ENCODE measurements at regions not wholly inside any gene's neighbourhood (a gene's known extent, or its start where the extent isn't known, plus 50 kb on each side); places are given as distances from the start of the nearest gene placed in this dataset.

- no peak overlapping the region for H3K4me3 Mint-ChIP-seq
- POLR2A ChIA-PET: no interaction called here
- CTCF ChIA-PET: no interaction called here
Measured at GRCh38 chr13:86856991-86857390, 814.2 kb upstream of the SLITRK5 start.

GRCh38 chr13:86858216-86858615, 813.0 kb upstream of the SLITRK5 start:
- Mint-ChIP-seq H3K36me3 (no peaks in the 10 kb centered on the region), H3K27ac (no peak overlapping the region), H3K27me3 (no peaks in the 10 kb centered on the region), H3K4me1 (ENCODE audit: low read depth) (no peaks in the 10 kb centered on the region), H3K4me3 (no peak overlapping the region), H3K9me3 (peaks cover 2% of the 10 kb centered on the region)
- CTCF ChIA-PET: no interaction called here
- intact Hi-C loops (cut with micrococcal nuclease): no loop called here
- DNase-seq: no peak
- POLR2A ChIA-PET: no interaction called here

More at GRCh38 chr13:86856991-86857390, 814.2 kb upstream of the SLITRK5 start:
- Mint-ChIP-seq H3K27ac (no peak overlapping the region), H3K4me1 (ENCODE audit: low read depth) (no peaks in the 10 kb centered on the region), H3K27me3 (no peaks in the 10 kb centered on the region), H3K9me3 (peaks cover 4% of the 10 kb centered on the region), H3K36me3 (no peaks in the 10 kb centered on the region)
- DNase-seq: no peak
- intact Hi-C loops (cut with micrococcal nuclease): no loop called here

- H3K9me3 Mint-ChIP-seq: peaks cover 7% of the 10 kb centered on the region
- H3K27ac Mint-ChIP-seq: no peak overlapping the region
- DNase-seq: no peak
- no peaks in the 10 kb centered on the region for H3K4me1 Mint-ChIP-seq (ENCODE audit: low read depth)
- POLR2A ChIA-PET: no interaction called here
- intact Hi-C loops (cut with micrococcal nuclease): no loop called here
- no peak overlapping the region for H3K4me3 Mint-ChIP-seq
- H3K27me3 Mint-ChIP-seq: no peaks in the 10 kb centered on the region
- no peaks in the 10 kb centered on the region for H3K36me3 Mint-ChIP-seq
- CTCF ChIA-PET: no interaction called here
Measured at GRCh38 chr13:86862137-86862536, 809.0 kb upstream of the SLITRK5 start.

- Mint-ChIP-seq H3K27ac (no peak overlapping the region), H3K4me1 (ENCODE audit: low read depth) (no peaks in the 10 kb centered on the region)
- POLR2A ChIA-PET: no interaction called here
Measured at GRCh38 chr13:86864376-86864775, 806.8 kb upstream of the SLITRK5 start.

GRCh38 chr13:86870444-86870843, 800.7 kb upstream of the SLITRK5 start:
- ChIA-PET CTCF (interaction anchor here (0.6 to 0.9 kb wide), 4 partner anchors 42 to 222 kb away, joined by 3 to 4 read pairs (median 3); no protein-coding TSS in a partner anchor), POLR2A (no interaction called here)
- DNase-seq: no peak
- H3K36me3 Mint-ChIP-seq: no peaks in the 10 kb centered on the region
- peaks cover 3% of the 10 kb centered on the region for H3K9me3 Mint-ChIP-seq
- no peaks in the 10 kb centered on the region for H3K27me3 Mint-ChIP-seq
- H3K4me3 Mint-ChIP-seq: no peak overlapping the region
- H3K27ac Mint-ChIP-seq: no peak overlapping the region
- H3K4me1 Mint-ChIP-seq (ENCODE audit: low read depth): no peaks in the 10 kb centered on the region
- intact Hi-C loops (cut with micrococcal nuclease): loop anchor here (2.0 kb wide), 1 partner anchor 800 kb away; the partner anchor contains the start of gene SLITRK5

More at GRCh38 chr13:86864376-86864775, 806.8 kb upstream of the SLITRK5 start:
- Mint-ChIP-seq H3K9me3 (peaks cover 8% of the 10 kb centered on the region), H3K4me3 (no peak overlapping the region), H3K27me3 (no peaks in the 10 kb centered on the region), H3K36me3 (no peaks in the 10 kb centered on the region)
- CTCF ChIA-PET: no interaction called here
- intact Hi-C loops (cut with micrococcal nuclease): no loop called here
- no peak for DNase-seq

- no peaks in the 10 kb centered on the region for H3K27me3 Mint-ChIP-seq
- no peaks in the 10 kb centered on the region for H3K4me1 Mint-ChIP-seq (ENCODE audit: low read depth)
- H3K36me3 Mint-ChIP-seq: no peaks in the 10 kb centered on the region
- no peak for DNase-seq
- H3K27ac Mint-ChIP-seq: no peak overlapping the region
- CTCF ChIA-PET: no interaction called here
- intact Hi-C loops (cut with micrococcal nuclease): no loop called here
- POLR2A ChIA-PET: no interaction called here
- no peak overlapping the region for H3K4me3 Mint-ChIP-seq
- peaks cover 6% of the 10 kb centered on the region for H3K9me3 Mint-ChIP-seq
Measured at GRCh38 chr13:86877441-86877840, 793.7 kb upstream of the SLITRK5 start.

GRCh38 chr13:86878781-86879180, 792.4 kb upstream of the SLITRK5 start:
- Mint-ChIP-seq H3K4me3 (no peak overlapping the region), H3K36me3 (no peaks in the 10 kb centered on the region), H3K4me1 (ENCODE audit: low read depth) (no peaks in the 10 kb centered on the region), H3K27ac (no peak overlapping the region), H3K27me3 (no peaks in the 10 kb centered on the region), H3K9me3 (peaks cover 6% of the 10 kb centered on the region)
- ChIA-PET POLR2A (no interaction called here), CTCF (no interaction called here)
- intact Hi-C loops (cut with micrococcal nuclease): no loop called here
- DNase-seq: no peak

- Mint-ChIP-seq H3K4me3 (no peak overlapping the region), H3K36me3 (no peaks in the 10 kb centered on the region), H3K9me3 (peaks cover 12% of the 10 kb centered on the region), H3K27me3 (no peaks in the 10 kb centered on the region), H3K4me1 (ENCODE audit: low read depth) (no peaks in the 10 kb centered on the region), H3K27ac (no peak overlapping the region)
- no peak for DNase-seq
- intact Hi-C loops (cut with micrococcal nuclease): no loop called here
- CTCF ChIA-PET: no interaction called here
- POLR2A ChIA-PET: no interaction called here
Measured at GRCh38 chr13:86881390-86881789, 789.8 kb upstream of the SLITRK5 start.

- intact Hi-C loops (cut with micrococcal nuclease): no loop called here
- Mint-ChIP-seq H3K4me3 (no peak overlapping the region), H3K36me3 (no peaks in the 10 kb centered on the region), H3K27me3 (no peaks in the 10 kb centered on the region), H3K4me1 (ENCODE audit: low read depth) (no peaks in the 10 kb centered on the region), H3K27ac (no peak overlapping the region), H3K9me3 (peaks cover 12% of the 10 kb centered on the region)
- DNase-seq: no peak
- CTCF ChIA-PET: no interaction called here
- POLR2A ChIA-PET: no interaction called here
Measured at GRCh38 chr13:86882107-86882506, 789.1 kb upstream of the SLITRK5 start.

- H3K27me3 Mint-ChIP-seq: no peaks in the 10 kb centered on the region
- H3K4me3 Mint-ChIP-seq: no peak overlapping the region
- H3K27ac Mint-ChIP-seq: no peak overlapping the region
- intact Hi-C loops (cut with micrococcal nuclease): no loop called here
- no peaks in the 10 kb centered on the region for H3K36me3 Mint-ChIP-seq
- ChIA-PET CTCF (no interaction called here), POLR2A (no interaction called here)
- DNase-seq: no peak
- no peaks in the 10 kb centered on the region for H3K4me1 Mint-ChIP-seq (ENCODE audit: low read depth)
- H3K9me3 Mint-ChIP-seq: peaks cover 12% of the 10 kb centered on the region
Measured at GRCh38 chr13:86882835-86883234, 788.3 kb upstream of the SLITRK5 start.

GRCh38 chr13:86892330-86892729, 778.8 kb upstream of the SLITRK5 start:
- Mint-ChIP-seq H3K4me1 (ENCODE audit: low read depth) (no peaks in the 10 kb centered on the region), H3K9me3 (peaks cover 21% of the 10 kb centered on the region), H3K27me3 (no peaks in the 10 kb centered on the region), H3K4me3 (no peak overlapping the region), H3K36me3 (no peaks in the 10 kb centered on the region), H3K27ac (no peak overlapping the region)
- POLR2A ChIA-PET: no interaction called here
- DNase-seq: no peak
- CTCF ChIA-PET: no interaction called here
- intact Hi-C loops (cut with micrococcal nuclease): no loop called here

- Mint-ChIP-seq H3K4me1 (ENCODE audit: low read depth) (no peaks in the 10 kb centered on the region), H3K27me3 (no peaks in the 10 kb centered on the region), H3K4me3 (no peak overlapping the region), H3K27ac (no peak overlapping the region), H3K36me3 (no peaks in the 10 kb centered on the region), H3K9me3 (peaks cover 17% of the 10 kb centered on the region)
- ChIA-PET POLR2A (no interaction called here), CTCF (no interaction called here)
- intact Hi-C loops (cut with micrococcal nuclease): no loop called here
- DNase-seq: no peak
Measured at GRCh38 chr13:86900906-86901305, 770.3 kb upstream of the SLITRK5 start.

GRCh38 chr13:86906127-86906874, 764.9 kb upstream of the SLITRK5 start:
- Mint-ChIP-seq H3K4me1 (ENCODE audit: low read depth) (no peaks in the 10 kb centered on the region), H3K4me3 (no peak overlapping the region), H3K27me3 (no peaks in the 10 kb centered on the region), H3K9me3 (peaks cover 5% of the 10 kb centered on the region), H3K36me3 (no peaks in the 10 kb centered on the region), H3K27ac (no peak overlapping the region)
- ChIA-PET CTCF (no interaction called here), POLR2A (no interaction called here)
- intact Hi-C loops (cut with micrococcal nuclease): no loop called here
- no peak for DNase-seq

All from activated CD4-positive, alpha-beta memory T cell treated with anti-CD3 and anti-CD28 coated beads for 36 hours (primary cell).